GM12878 (cell line): ENCODE measurements at regions not wholly inside any gene's neighbourhood (a gene's known extent, or its start where the extent isn't known, plus 50 kb on each side); places are given as distances from the start of the nearest gene placed in this dataset.

Experiments used
- ATAC-seq: fragments of 200-7000 bp; cut with Tn5 transposase; 3 replicates; pipeline ENCODE4 v1.9.1; 2020; ENCODE audit warnings: mild to moderate bottlenecking, moderate library complexity
- BruUV-seq: library from RNA; stranded (reverse); fragments of 400-500 nt; replicated peaks from 2 replicates; lab custom pipeline; 2021; lab: Mats Ljungman, UMichigan
- CTCF ChIA-PET: fragments of 300-600 bp; sonication (Branson Sonifier 250); formaldehyde crosslinking; extraction: SDS; loops from one replicate; lab custom pipeline; 2021; ENCODE audit warnings: inconsistent platforms; lab: Yijun Ruan, JAX
- POLR2A ChIA-PET: fragments of 350-600 bp; formaldehyde crosslinking; extraction: SDS; loops from one replicate; lab custom pipeline; 2021; ENCODE audit warnings: inconsistent platforms; lab: Charles Lee
- RAD21 ChIA-PET: fragments of 300-600 bp; sonication (Branson Sonifier 250); formaldehyde crosslinking; loops from one replicate; lab custom pipeline; 2023; ENCODE audit warnings: antibody characterized with exemption; ENCODE audit not compliant: unreplicated experiment; lab: Charles Lee
- SMC1A ChIA-PET: fragments of 300-600 bp; sonication (Branson Sonifier 250); formaldehyde crosslinking; loops from one replicate; lab custom pipeline; 2023; ENCODE audit not compliant: unreplicated experiment, uncharacterized antibody; lab: Charles Lee
- DNase-seq: peaks from one replicate; pipeline ENCODE4 v3.0.0-alpha.2; 2011; ENCODE audit warnings: low read depth, low spot score
- FAIRE-seq: peaks from 3 replicates; lab custom pipeline; 2011; peaks lifted over from hg19 to GRCh38; lab: Jason Lieb, UNC
- H2AFZ ChIP-seq: 2 replicates; pipeline ENCODE4 v1.6.0; 2011; ENCODE audit warnings: low read depth, low read length, control low read depth; ENCODE audit not compliant: control insufficient read depth
- H3K27ac ChIP-seq: 2 replicates; pipeline ENCODE4 v1.5.1; 2011; ENCODE audit warnings: control low read depth; ENCODE audit not compliant: control insufficient read depth, insufficient read depth
- H3K27me3 ChIP-seq, 2 experiments: replicated peaks in 1 of 2; 2 replicates each; pipeline versions ENCODE4 v1.6.0 to v1.6.1; 2011; ENCODE audit warnings: low read length in 1 of 2; ENCODE audit not compliant: control insufficient read depth in 2 of 2, insufficient read depth in 2 of 2
- H3K36me3 ChIP-seq, 2 experiments: 2 replicates each; pipeline ENCODE4 v1.5.1; 2011; ENCODE audit warnings: low read length in 1 of 2; ENCODE audit not compliant: control insufficient read depth in 2 of 2, insufficient read depth in 2 of 2
- H3K4me1 ChIP-seq: 2 replicates; pipeline ENCODE4 v1.6.1; 2011; ENCODE audit warnings: mild to moderate bottlenecking, low read length, moderate library complexity, mixed read lengths; ENCODE audit not compliant: control insufficient read depth, insufficient read depth
- H3K4me2 ChIP-seq: 2 replicates; pipeline ENCODE4 v1.6.0; 2011; ENCODE audit warnings: control low read depth; ENCODE audit not compliant: control insufficient read depth, insufficient read depth
- H3K4me3 ChIP-seq: fragments of 200-600 bp; sonication (generic); 2 replicates; pipeline ENCODE4 v1.5.1; 2016
- H3K79me2 ChIP-seq: 2 replicates; pipeline ENCODE4 v1.6.0; 2011; ENCODE audit warnings: low read length; ENCODE audit not compliant: control insufficient read depth, insufficient read depth
- H3K9ac ChIP-seq: 2 replicates; pipeline ENCODE4 v1.8.0; 2011; ENCODE audit warnings: low read length, control low read depth, mixed read lengths; ENCODE audit not compliant: control insufficient read depth, insufficient read depth
- H3K9me3 ChIP-seq: replicated peaks from 3 replicates; pipeline ENCODE4 v1.5.1; 2011; ENCODE audit warnings: mild to moderate bottlenecking, low read length; ENCODE audit not compliant: control insufficient read depth, insufficient read depth
- H4K20me1 ChIP-seq: 2 replicates; pipeline ENCODE4 v1.6.0; 2011; ENCODE audit not compliant: control insufficient read depth, insufficient read depth
- CHD1 ChIP-seq: IDR thresholded peaks from 2 replicates; pipeline ENCODE4 v1.6.1; 2012; ENCODE audit warnings: low read depth, low read length, improper control_type of control experiment
- CTCF ChIP-seq, 3 experiments: IDR thresholded peaks in 2 of 3; conservative IDR thresholded peaks in 1 of 3; 2 replicates each; pipeline ENCODE4 v1.5.1; 2011; ENCODE audit warnings: low read depth in 3 of 3, low read length in 3 of 3, mild to moderate bottlenecking in 3 of 3, control low read depth in 2 of 3, moderate library complexity in 2 of 3, inconsistent platforms in 1 of 3, mixed read lengths in 1 of 3; ENCODE audit not compliant: control insufficient read depth in 2 of 3, insufficient read depth in 1 of 3; ENCODE audit errors: extremely low read depth in 1 of 3
- ETV6 ChIP-seq, 2 experiments: fragments of 450-650 bp in 1 of 2; IDR thresholded peaks in 1 of 2; conservative IDR thresholded peaks in 1 of 2; 2 replicates each; pipeline ENCODE4 v1.6.1; 2014; ENCODE audit warnings: antibody characterized with exemption in 1 of 2, borderline replicate concordance in 1 of 2, low read depth in 1 of 2, mild to moderate bottlenecking in 1 of 2, moderate library complexity in 1 of 2
- HCFC1 ChIP-seq: fragments of 150-350 bp; IDR thresholded peaks from 2 replicates; pipeline ENCODE4 v1.6.1; 2014; ENCODE audit warnings: low read length
- IRF5 ChIP-seq: fragments of 450-650 bp; IDR thresholded peaks from 2 replicates; pipeline ENCODE4 v1.6.1; 2017; ENCODE audit warnings: borderline replicate concordance
- KAT2A ChIP-seq: conservative IDR thresholded peaks from 2 replicates; pipeline ENCODE4 v1.6.1; 2011; ENCODE audit warnings: low read depth, low read length; ENCODE audit not compliant: control insufficient read depth
- MTA2 ChIP-seq: fragments of 450-650 bp; IDR thresholded peaks from 2 replicates; pipeline ENCODE4 v1.6.1; 2016; ENCODE audit warnings: low read depth, mild to moderate bottlenecking, moderate library complexity
- MXI1 ChIP-seq: fragments of 150-350 bp; IDR thresholded peaks from 2 replicates; pipeline ENCODE4 v1.6.1; 2011; ENCODE audit warnings: low read depth, mild to moderate bottlenecking, inconsistent platforms, low read length, improper control_type of control experiment
- PBX3 ChIP-seq: IDR thresholded peaks from 2 replicates; pipeline ENCODE4 v1.6.1; 2011; ENCODE audit warnings: mild to moderate bottlenecking, low read depth, low read length, moderate library complexity; ENCODE audit not compliant: insufficient replicate concordance
- POU2F2 ChIP-seq: IDR thresholded peaks from 3 replicates; pipeline ENCODE4 v1.6.1; 2011; ENCODE audit warnings: low read depth, mild to moderate bottlenecking, low read length, borderline replicate concordance
- SUZ12 ChIP-seq: fragments of 200-600 bp; sonication (generic); IDR thresholded peaks from one replicate; pipeline ENCODE4 v1.6.1; 2018; ENCODE audit warnings: antibody characterized with exemption, mild to moderate bottlenecking; ENCODE audit not compliant: unreplicated experiment
- TBL1XR1 ChIP-seq: IDR thresholded peaks from 2 replicates; pipeline ENCODE4 v1.6.1; 2012; ENCODE audit warnings: low read depth, low read length, improper control_type of control experiment
- WGBS: methylation state at CpG from one replicate; pipeline ENCODE4 v1.1.6; 2016; ENCODE audit warnings: low lambda C conversion rate; ENCODE audit not compliant: insufficient replicate concordance, insufficient coverage; ENCODE audit errors: missing lambda C conversion rate; 5-methylcytosine and 5-hydroxymethylcytosine counted together
- in situ Hi-C: fragments of 300-500 bp; cut with MboI; formaldehyde crosslinking; loops from 9 replicates; pipeline ENCODE4 v1.14.3; 2018; ENCODE audit warnings: mixed read lengths
- intact Hi-C: fragments of 100-400 bp; cut with micrococcal nuclease; formaldehyde crosslinking; loops from one replicate; pipeline ENCODE4 v1.14.2; 2022; ENCODE audit not compliant: unreplicated experiment
- TF ChIP-seq, protein P1 (sequence below): IDR thresholded peaks from 2 replicates; pipeline ENCODE4 v1.6.1; 2011; ENCODE audit warnings: borderline replicate concordance, low read depth, mild to moderate bottlenecking, moderate library complexity, low read length; ENCODE audit not compliant: insufficient read depth, poor library complexity, severe bottlenecking

- TF ChIP-seq ETV6 (conservative IDR thresholded peaks at IDR 0.05 in 1 of 2, IDR thresholded peaks at IDR 0.05 in 1 of 2; ENCODE audit: borderline replicate concordance in 1 of 2, low read depth in 1 of 2) (no peak), CHD1 (no peak), PBX3 (no peak), TBL1XR1 (no peak), POU2F2 (no peak)
Measured at GRCh38 chr7:26046878-26047277, 105.1 kb upstream of the NFE2L3 start (continued).

GRCh38 chr7:26048663-26049062 is 103.3 kb upstream of the NFE2L3 start:
- Histone ChIP-seq H3K36me3 (no peaks in the 10 kb centered on the region), H3K9me3 (no peaks in the 10 kb centered on the region), H3K27me3 (peaks cover 0 to under 1% of the 10 kb centered on the region in 2 experiments; a peak in 2 of 4 replicates), H3K4me1 (no peaks in the 10 kb centered on the region), H4K20me1 (no peaks in the 10 kb centered on the region), H3K27ac (no peak overlapping the region), H3K9ac (no peak overlapping the region), H3K4me2 (no peak overlapping the region), H2AFZ (no peak overlapping the region), H3K79me2 (no peaks in the 10 kb centered on the region), H3K4me3 (no peak overlapping the region)
- no TSS peak for BruUV-seq
- ChIA-PET SMC1A (interaction anchor here (0.9 to 3.1 kb wide), 2 partner anchors 118 to 152 kb away, joined by 3 to 8 read pairs; no protein-coding TSS in a partner anchor), CTCF (interaction anchor here (2.7 to 3.4 kb wide), 2 partner anchors 152 to 155 kb away, joined by 6 to 25 read pairs; no protein-coding TSS in a partner anchor), POLR2A (no interaction called here), RAD21 (interaction anchor here (1.2 to 1.5 kb wide), 3 partner anchors 145 to 155 kb away, joined by 3 to 5 read pairs (median 3); no protein-coding TSS in a partner anchor)
- intact Hi-C loops, result no loop called here
- 62% methylated on average over 5 of the region's 5 CpGs for WGBS
- in situ Hi-C loops, result no loop called here
- no peak for FAIRE-seq
- no peak for DNase-seq
- ATAC-seq, result no peak
- no peak for TF ChIP-seq CTCF (IDR thresholded peaks at IDR 0.05 in 2 of 3, conservative IDR thresholded peaks at IDR 0.05 in 1 of 3; ENCODE audit: control insufficient read depth in 2 of 3, extremely low read depth in 1 of 3, insufficient read depth in 1 of 3, low read depth in 3 of 3, low read length in 3 of 3)
- TF ChIP-seq PBX3, result no peak
- TF ChIP-seq KAT2A, result no peak
- no peak for TF ChIP-seq MTA2
- TF ChIP-seq MXI1, result no peak
- TF ChIP-seq, protein P1, sequence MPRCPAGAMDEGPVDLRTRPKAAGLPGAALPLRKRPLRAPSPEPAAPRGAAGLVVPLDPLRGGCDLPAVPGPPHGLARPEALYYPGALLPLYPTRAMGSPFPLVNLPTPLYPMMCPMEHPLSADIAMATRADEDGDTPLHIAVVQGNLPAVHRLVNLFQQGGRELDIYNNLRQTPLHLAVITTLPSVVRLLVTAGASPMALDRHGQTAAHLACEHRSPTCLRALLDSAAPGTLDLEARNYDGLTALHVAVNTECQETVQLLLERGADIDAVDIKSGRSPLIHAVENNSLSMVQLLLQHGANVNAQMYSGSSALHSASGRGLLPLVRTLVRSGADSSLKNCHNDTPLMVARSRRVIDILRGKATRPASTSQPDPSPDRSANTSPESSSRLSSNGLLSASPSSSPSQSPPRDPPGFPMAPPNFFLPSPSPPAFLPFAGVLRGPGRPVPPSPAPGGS, result no peak
- TF ChIP-seq HCFC1, result no peak
- no peak for TF ChIP-seq SUZ12
- TF ChIP-seq IRF5, result no peak
- no peak for TF ChIP-seq CHD1
